ENCODE measurements at regions not wholly inside any gene's neighbourhood (a gene's known extent, or its start where the extent isn't known, plus 50 kb on each side); places are given as distances from the start of the nearest gene placed in this dataset.

DNA sequence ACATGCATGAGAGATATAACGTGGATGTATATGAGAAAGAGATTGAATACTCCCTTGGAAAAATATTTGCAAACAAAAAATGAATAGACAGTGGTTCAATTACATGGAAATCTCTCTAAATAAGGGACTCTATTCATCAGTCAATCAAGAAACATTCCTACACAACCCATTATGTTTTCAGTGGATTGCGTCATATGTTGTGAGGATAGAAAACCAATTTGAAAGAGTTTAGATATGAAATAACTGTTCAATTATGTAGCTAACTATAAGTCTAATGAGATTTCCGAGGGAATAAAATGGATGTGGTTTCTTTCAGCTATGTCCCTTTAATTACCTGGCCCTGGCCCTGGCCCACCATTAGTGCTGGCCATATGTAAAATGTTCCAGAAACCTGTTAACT is 86.7 kb upstream of the TMCO5A start:
- TF ChIP-seq, protein P1, sequence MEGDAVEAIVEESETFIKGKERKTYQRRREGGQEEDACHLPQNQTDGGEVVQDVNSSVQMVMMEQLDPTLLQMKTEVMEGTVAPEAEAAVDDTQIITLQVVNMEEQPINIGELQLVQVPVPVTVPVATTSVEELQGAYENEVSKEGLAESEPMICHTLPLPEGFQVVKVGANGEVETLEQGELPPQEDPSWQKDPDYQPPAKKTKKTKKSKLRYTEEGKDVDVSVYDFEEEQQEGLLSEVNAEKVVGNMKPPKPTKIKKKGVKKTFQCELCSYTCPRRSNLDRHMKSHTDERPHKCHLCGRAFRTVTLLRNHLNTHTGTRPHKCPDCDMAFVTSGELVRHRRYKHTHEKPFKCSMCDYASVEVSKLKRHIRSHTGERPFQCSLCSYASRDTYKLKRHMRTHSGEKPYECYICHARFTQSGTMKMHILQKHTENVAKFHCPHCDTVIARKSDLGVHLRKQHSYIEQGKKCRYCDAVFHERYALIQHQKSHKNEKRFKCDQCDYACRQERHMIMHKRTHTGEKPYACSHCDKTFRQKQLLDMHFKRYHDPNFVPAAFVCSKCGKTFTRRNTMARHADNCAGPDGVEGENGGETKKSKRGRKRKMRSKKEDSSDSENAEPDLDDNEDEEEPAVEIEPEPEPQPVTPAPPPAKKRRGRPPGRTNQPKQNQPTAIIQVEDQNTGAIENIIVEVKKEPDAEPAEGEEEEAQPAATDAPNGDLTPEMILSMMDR (IDR thresholded peaks at IDR 0.05), result no peak
- TF ChIP-seq POLR2A (IDR thresholded peaks at IDR 0.05), result no peak
